ENCODE measurements at regions not wholly inside any gene's neighbourhood (a gene's known extent, or its start where the extent isn't known, plus 50 kb on each side); places are given as distances from the start of the nearest gene placed in this dataset.

DNA sequence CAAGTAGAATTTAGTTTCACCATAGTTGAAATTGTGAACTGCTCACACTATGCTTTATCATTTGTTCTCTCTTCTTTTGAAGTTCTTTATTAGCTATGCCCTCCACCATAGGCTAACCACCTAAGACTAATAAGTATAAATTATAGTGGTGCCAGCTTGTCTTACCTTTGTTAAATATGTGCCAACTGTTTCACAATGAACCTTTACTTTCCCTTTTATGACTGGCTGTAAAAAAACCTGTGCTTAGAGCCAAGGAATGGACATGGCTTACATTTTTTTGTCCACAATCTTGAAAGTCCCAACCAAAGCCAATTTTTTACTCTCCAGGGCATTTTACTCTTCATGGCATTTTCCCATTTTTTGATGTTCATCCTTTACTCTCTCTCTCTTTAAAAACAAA, 123.5 kb upstream of the LEF1 start:
- no peak for DNase-seq (ENCODE audit: low read depth)
- no peak overlapping the region for H3K4me3 ChIP-seq (ENCODE audit: low read length)
- TF ChIP-seq CTCF (conservative IDR thresholded peaks at IDR 0.05; ENCODE audit: low read length) = no peak

DNA sequence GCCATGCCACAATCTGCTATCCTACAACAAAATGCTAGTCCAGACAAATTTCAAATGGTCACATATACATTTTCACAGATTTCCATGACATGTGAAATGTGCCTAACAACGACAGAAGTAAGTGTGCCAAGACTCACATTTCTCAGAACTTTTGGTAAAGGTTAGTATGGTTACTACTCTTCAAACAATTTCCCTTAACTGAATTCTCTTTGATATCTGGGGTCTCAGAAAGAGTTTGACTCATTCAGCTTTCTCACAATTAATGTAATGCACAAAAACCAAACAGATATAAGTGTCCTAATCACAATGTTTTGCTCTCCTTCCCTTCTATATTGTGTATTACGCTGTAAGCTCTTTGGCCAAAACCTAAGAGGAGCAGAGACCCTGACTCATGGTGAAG, 122.4 kb upstream of the LEF1 start:
- TF ChIP-seq CTCF (conservative IDR thresholded peaks at IDR 0.05; ENCODE audit: low read length) = no peak
- no peak for DNase-seq (ENCODE audit: low read depth)
- no peak overlapping the region for H3K4me3 ChIP-seq (ENCODE audit: low read length)

DNA sequence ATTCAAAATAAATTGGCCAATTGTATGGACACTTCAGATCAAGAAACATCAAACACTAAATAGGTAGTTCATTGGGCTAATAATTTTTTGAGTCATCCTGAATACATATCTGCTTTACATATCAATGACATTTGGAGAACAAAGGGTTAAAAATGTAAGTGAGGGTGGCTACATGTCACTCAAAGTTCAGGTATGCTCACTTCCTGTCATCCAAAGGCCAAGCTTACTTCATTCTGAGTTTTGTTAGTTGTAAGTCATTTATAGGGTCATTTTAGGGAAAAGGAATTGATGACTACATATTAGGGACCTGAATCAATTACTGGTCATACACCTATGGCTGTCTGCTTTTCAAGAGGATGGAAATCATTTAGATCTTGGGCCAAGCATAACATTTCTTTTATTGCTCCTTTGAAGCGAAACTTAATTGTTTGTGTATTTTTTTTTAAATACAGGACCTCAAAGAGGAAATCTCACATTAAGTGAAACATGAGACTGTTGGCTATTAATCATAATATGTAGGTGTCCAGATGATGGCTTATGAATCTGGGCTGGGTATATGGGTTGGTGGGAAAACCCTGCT, 119.2 kb upstream of the LEF1 start:
- no peak for DNase-seq (ENCODE audit: low read depth)
- no peak overlapping the region for H3K4me3 ChIP-seq (ENCODE audit: low read length)
- no peak for TF ChIP-seq CTCF (conservative IDR thresholded peaks at IDR 0.05; ENCODE audit: low read length)

DNA sequence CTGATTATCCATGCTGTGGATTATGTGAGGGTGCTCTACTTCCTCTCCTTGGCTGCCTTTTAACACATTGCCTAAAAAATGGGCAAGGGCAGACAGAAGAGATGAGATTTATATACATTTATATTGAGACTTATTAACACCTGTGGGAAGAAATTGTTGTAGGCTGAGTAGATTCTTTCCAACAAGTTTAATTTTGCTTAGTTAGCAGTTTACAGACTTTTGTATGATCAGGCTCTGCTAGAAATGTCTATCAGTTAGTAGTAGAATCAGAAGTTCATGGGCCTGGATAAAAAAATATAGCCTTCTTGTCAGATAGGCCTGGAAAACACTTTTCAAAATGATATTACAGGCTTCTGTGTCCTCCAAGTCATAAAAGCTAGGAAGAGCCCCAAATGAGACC, 111.3 kb upstream of the LEF1 start:
- no peak overlapping the region for H3K4me3 ChIP-seq (ENCODE audit: low read length)
- no peak for TF ChIP-seq CTCF (conservative IDR thresholded peaks at IDR 0.05; ENCODE audit: low read length)
- DNase-seq (ENCODE audit: low read depth) = no peak

GRCh38 chr4:108276690-108277089, 108.0 kb upstream of the LEF1 start:
- TF ChIP-seq CTCF (conservative IDR thresholded peaks at IDR 0.05; ENCODE audit: low read length) = no peak
- DNase-seq (ENCODE audit: low read depth) = no peak
- no peak overlapping the region for H3K4me3 ChIP-seq (ENCODE audit: low read length)

DNA sequence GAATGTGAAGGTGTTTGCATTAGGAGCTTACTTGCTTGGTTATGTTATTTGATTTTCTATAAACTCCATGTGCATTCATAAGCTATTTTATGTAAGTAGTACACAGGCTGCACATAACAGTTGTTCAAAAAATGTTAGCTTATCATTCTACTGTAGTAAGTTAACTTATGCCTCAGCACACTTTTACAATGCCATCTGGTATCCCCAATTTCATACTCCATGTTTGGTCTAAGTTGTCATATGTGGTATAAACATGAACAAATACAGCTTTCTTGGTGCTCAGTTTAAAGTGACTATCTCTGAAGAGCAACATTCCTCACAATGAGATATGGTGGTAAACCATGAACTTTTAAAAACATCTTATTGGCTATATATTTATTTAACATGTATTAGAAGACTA, 104.3 kb upstream of the LEF1 start:
- TF ChIP-seq CTCF (conservative IDR thresholded peaks at IDR 0.05; ENCODE audit: low read length) = no peak
- no peak for DNase-seq (ENCODE audit: low read depth)
- no peak overlapping the region for H3K4me3 ChIP-seq (ENCODE audit: low read length)

- DNase-seq (ENCODE audit: low read depth) = peak; percentile 3
- no peak overlapping the region for H3K4me3 ChIP-seq (ENCODE audit: low read length)
- TF ChIP-seq CTCF (conservative IDR thresholded peaks at IDR 0.05; ENCODE audit: low read length) = no peak
Measured at GRCh38 chr4:108272561-108272960, 103.8 kb upstream of the LEF1 start.

Data from AG10803 (cell line).